ENCODE measurements at regions not wholly inside any gene's neighbourhood (a gene's known extent, or its start where the extent isn't known, plus 50 kb on each side); places are given as distances from the start of the nearest gene placed in this dataset.

DNA sequence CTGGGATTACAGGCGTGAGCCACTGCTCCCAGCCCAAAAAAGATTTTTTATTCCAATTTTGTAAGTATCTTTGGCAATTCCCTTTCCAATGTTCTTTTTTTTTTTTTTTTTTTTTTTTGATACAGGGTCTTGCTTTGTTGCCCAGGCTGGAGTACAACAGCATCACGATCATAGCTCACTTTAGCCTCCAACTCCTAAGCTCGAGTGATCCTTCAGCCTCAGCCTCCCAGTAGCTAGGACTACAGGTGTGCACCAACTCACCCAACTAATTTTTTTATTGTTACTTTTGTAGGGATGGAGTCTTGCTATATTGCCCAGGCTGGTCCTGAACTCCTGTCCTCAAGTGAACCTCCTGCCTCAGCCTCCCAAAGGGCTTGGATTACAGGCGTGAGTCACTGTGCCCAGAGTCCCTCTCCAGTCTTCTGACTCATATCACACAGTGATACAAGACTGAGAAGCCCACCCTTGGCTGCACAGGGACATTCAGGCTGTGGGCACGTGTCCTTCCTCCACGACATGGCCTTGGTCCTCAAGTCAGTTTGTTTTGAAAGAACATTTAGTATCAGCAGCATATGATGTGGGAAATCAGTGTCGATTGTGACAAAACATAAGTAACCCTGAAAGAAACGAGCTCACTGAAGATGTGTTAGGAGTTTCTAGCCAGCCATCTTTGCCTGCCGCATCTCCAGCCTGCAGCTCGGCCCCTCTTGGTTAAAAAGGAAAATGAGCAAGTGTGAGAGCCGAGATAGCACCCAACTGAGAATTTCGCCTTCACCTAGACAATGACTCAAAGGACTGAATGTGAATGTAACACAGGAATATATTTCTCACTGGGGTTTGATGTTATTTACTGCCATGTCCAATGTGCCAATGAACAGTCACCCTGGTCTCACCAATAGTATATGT, 175.5 kb downstream of the MN1 start:
- Histone ChIP-seq H3K4me3 (ENCODE audit: low read depth, low read length) (no peak overlapping the region), H2AFZ (no peak overlapping the region), H3K9me3 (ENCODE audit: control insufficient read depth, low read length) (no peaks in the 10 kb centered on the region), H3K9ac (no peak overlapping the region), H3K27me3 (ENCODE audit: control insufficient read depth, insufficient read depth, low read length) (no peaks in the 10 kb centered on the region), H3K36me3 (ENCODE audit: control insufficient read depth, insufficient read depth, low read length) (no peaks in the 10 kb centered on the region), H3K4me1 (no peaks in the 10 kb centered on the region), H3K27ac (no peak overlapping the region), H3K4me2 (ENCODE audit: low read length) (no peak overlapping the region), H3K79me2 (no peaks in the 10 kb centered on the region)
- TF ChIP-seq, protein P1, sequence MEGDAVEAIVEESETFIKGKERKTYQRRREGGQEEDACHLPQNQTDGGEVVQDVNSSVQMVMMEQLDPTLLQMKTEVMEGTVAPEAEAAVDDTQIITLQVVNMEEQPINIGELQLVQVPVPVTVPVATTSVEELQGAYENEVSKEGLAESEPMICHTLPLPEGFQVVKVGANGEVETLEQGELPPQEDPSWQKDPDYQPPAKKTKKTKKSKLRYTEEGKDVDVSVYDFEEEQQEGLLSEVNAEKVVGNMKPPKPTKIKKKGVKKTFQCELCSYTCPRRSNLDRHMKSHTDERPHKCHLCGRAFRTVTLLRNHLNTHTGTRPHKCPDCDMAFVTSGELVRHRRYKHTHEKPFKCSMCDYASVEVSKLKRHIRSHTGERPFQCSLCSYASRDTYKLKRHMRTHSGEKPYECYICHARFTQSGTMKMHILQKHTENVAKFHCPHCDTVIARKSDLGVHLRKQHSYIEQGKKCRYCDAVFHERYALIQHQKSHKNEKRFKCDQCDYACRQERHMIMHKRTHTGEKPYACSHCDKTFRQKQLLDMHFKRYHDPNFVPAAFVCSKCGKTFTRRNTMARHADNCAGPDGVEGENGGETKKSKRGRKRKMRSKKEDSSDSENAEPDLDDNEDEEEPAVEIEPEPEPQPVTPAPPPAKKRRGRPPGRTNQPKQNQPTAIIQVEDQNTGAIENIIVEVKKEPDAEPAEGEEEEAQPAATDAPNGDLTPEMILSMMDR (IDR thresholded peaks at IDR 0.05): no peak

DNA sequence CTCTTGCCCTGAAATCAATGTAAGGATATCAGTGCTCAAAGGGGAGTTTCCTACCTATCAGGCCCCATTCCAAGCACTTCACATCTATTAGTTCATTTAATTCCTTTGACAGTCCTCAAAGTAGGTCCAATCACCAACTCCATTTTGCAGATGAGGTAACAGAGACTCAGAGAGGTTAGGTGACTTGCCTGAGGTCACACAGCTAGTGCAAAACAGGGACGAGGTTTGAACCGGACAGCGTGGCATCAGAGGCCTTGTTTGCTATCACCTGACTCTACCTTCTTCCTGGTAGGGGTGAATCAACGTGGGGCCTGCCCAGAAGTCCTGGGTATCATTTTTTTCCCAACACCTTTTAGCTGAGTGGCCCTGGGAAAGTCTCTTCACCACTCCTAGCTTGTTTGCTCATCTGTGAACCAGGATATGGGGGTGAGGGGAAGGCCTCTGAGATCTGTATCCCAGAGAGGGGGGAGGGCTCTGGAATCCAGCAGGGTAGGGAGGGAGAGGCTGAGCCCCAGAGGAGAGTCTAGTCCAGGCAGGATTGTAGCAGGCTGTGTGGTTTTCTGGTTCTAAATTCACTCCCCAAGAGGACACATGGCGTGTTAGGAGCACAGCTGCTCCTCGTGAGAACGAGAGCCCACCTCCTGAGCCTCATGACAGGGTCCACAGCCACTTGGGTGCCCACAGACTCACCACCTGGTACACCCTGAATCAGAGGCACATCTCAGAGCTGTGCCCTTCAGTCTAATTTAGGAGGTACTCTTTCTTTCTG, 174.7 kb downstream of the MN1 start:
- Histone ChIP-seq H3K9me3 (ENCODE audit: control insufficient read depth, low read length) (no peaks in the 10 kb centered on the region), H3K27me3 (ENCODE audit: control insufficient read depth, insufficient read depth, low read length) (no peaks in the 10 kb centered on the region), H3K79me2 (no peaks in the 10 kb centered on the region), H3K4me3 (ENCODE audit: low read depth, low read length) (no peak overlapping the region), H3K4me2 (ENCODE audit: low read length) (no peak overlapping the region), H2AFZ (no peak overlapping the region), H3K9ac (no peak overlapping the region), H3K27ac (no peak overlapping the region), H3K36me3 (ENCODE audit: control insufficient read depth, insufficient read depth, low read length) (no peaks in the 10 kb centered on the region), H3K4me1 (no peaks in the 10 kb centered on the region)
- TF ChIP-seq, protein P1 (IDR thresholded peaks at IDR 0.05): no peak

DNA sequence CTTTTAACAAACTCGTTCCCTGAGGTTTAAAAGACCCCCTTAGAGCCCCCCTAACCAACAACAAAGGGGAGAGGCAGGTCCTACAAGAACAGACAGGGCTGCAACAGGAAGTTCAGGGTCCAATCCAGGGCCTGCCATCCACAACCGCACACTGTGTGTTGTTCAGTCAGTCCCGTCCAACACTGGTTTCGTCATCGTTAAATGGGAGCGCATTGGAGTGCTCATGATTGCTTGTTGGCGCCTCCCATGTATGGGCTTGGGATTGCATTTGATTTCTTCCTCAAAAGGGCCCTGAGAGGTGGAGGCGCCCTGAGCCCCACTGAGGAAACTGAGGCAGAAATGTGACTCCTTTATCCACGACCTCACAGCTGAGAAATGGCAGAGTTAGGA, 174.1 kb downstream of the MN1 start:
- no peaks in the 10 kb centered on the region for H3K4me1 ChIP-seq
- H3K27me3 ChIP-seq (ENCODE audit: control insufficient read depth, insufficient read depth, low read length): no peaks in the 10 kb centered on the region
- H2AFZ ChIP-seq: no peak overlapping the region
- no peak overlapping the region for H3K4me3 ChIP-seq (ENCODE audit: low read depth, low read length)
- H3K4me2 ChIP-seq (ENCODE audit: low read length): no peak overlapping the region
- TF ChIP-seq, protein P1 (IDR thresholded peaks at IDR 0.05): no peak
- H3K79me2 ChIP-seq: no peaks in the 10 kb centered on the region
- H3K36me3 ChIP-seq (ENCODE audit: control insufficient read depth, insufficient read depth, low read length): no peaks in the 10 kb centered on the region
- H3K9me3 ChIP-seq (ENCODE audit: control insufficient read depth, low read length): no peaks in the 10 kb centered on the region
- no peak overlapping the region for H3K9ac ChIP-seq
- no peak overlapping the region for H3K27ac ChIP-seq

DNA sequence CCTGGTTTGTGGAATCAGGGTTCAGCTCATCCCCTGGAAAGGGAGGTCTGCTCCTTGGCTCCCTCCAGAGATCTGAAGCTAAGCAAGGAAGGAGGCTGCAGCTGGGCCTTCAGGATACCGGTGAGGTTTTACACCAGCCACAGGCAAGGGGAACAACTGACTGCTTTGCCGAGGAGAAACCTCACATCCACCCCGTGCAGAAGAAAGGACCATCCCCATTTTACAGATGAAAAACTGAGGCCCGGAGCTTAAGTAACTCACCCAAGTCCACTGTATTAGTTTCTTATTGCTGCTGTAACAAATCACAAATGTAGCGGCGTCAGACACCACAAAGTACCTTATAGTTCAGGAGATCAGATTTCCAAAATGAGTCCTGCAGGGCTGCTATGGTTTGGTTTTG, 173.7 kb downstream of the MN1 start:
- Histone ChIP-seq H3K36me3 (ENCODE audit: control insufficient read depth, insufficient read depth, low read length) (no peaks in the 10 kb centered on the region), H3K4me3 (ENCODE audit: low read depth, low read length) (no peak overlapping the region), H3K27ac (no peak overlapping the region), H3K4me1 (no peaks in the 10 kb centered on the region), H3K79me2 (no peaks in the 10 kb centered on the region), H3K4me2 (ENCODE audit: low read length) (no peak overlapping the region), H3K9ac (no peak overlapping the region), H3K27me3 (ENCODE audit: control insufficient read depth, insufficient read depth, low read length) (no peaks in the 10 kb centered on the region), H2AFZ (no peak overlapping the region), H3K9me3 (ENCODE audit: control insufficient read depth, low read length) (no peaks in the 10 kb centered on the region)
- TF ChIP-seq, protein P1 (IDR thresholded peaks at IDR 0.05): no peak
